ENCODE measurements at regions not wholly inside any gene's neighbourhood (a gene's known extent, or its start where the extent isn't known, plus 50 kb on each side); places are given as distances from the start of the nearest gene placed in this dataset.

DNA sequence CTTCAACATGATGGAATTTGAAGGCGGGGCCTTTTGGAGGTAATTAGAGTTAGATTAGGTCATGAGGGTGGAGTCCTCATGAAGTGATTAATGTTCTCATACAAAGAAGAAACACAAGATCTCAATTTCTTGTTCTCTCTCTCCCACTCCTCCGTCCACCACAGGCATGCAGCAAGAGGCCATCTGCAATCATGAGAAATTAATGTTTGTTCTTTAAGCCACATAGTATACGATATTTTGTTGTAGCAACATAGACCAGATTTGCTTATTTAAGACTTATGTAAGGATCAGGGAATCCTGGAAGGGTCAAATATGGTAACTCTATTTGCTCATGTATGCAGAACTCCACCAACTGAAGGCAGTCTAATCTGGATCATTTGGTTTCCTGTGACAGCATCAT is 429.0 kb downstream of the LRIG3 start:
- no peaks in the 10 kb centered on the region for H3K4me1 ChIP-seq (ENCODE audit: control insufficient read depth in 1 of 2, insufficient read depth in 2 of 2, low read depth in 1 of 2, low read length in 1 of 2)
- H3K36me3 ChIP-seq (replicated peaks in 1 of 2; ENCODE audit: control insufficient read depth in 1 of 2, insufficient read depth in 2 of 2, low read length in 1 of 2), result no peaks in the 10 kb centered on the region
- no peaks in the 10 kb centered on the region for H3K9me3 ChIP-seq
- DNase-seq, result no peak
- H3F3A ChIP-seq (replicated peaks; ENCODE audit: insufficient read depth), result no peaks in the 10 kb centered on the region
- H3K9ac ChIP-seq, result no peak overlapping the region
- ChIA-PET CTCF (no interaction called here), POLR2A (no interaction called here)
- no peak overlapping the region for H3K4me3 ChIP-seq (ENCODE audit: low read depth in 2 of 2, low read length in 1 of 2)
- H4K20me1 ChIP-seq (ENCODE audit: insufficient read depth), result no peaks in the 10 kb centered on the region
- TF ChIP-seq NRF1 (IDR thresholded peaks at IDR 0.05; ENCODE audit: low read depth, low read length) (no peak), FOXJ3 (CRISPR knock-in tag; IDR thresholded peaks at IDR 0.05) (no peak), TAF1 (IDR thresholded peaks at IDR 0.05; ENCODE audit: borderline replicate concordance, low read depth, low read length) (no peak), GABPA (IDR thresholded peaks at IDR 0.05; ENCODE audit: low read depth) (no peak), POLR2AphosphoS5 (IDR thresholded peaks at IDR 0.05; ENCODE audit: low read depth, low read length) (no peak)
- H2AFZ ChIP-seq (ENCODE audit: low read depth), result no peak overlapping the region
- no peak overlapping the region for H3K4me2 ChIP-seq
- no peak overlapping the region for H3K27ac ChIP-seq (ENCODE audit: low read depth in 2 of 2, low read length in 1 of 2)
- H3K9me2 ChIP-seq, result peaks cover 5% of the 10 kb centered on the region; the same call in 1 of the 2 replicates
- WGBS (ENCODE audit: low lambda C conversion rate), result 42% methylated on average over 3 of the region's 3 CpGs
- H3K79me2 ChIP-seq (ENCODE audit: insufficient read depth), result no peaks in the 10 kb centered on the region
- no peaks in the 10 kb centered on the region for H3K27me3 ChIP-seq (ENCODE audit: insufficient read depth)

DNA sequence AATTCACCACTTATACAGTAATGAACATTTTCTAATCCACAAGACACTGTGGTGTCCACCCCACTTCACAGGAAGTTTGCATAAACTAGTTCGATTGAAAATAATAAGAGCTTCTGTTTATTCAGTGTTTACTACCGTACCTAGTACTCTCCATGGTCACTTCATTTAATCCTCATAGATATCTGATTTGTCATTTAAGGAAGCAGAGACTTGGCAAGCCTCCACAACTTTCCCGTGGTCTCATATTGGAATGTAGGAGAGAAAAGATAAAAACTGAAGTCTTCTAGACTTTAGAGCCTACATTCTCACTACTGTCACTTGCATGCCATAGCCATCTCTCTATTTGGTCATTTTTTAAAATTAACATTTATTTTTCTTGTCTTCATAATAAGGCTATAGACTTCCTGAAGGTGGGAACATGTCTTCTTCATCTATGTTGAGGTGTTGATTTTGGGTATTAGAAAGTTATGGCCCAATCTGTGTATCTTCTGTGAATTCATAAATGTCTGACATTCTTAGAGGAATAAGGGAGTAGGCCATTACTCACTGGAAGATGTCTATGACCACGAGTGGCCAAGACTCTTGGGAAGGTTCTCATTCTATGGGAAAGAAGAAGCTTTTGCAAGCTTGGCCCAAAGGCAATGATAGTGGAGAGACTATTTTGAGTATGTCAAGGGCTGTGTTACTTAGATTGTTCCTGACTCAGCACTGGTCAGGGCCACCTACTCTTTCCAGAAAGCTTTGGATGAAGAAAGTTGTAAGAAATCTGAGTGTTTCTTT is 423.7 kb downstream of the LRIG3 start:
- CTCF ChIA-PET, result no interaction called here
- Histone ChIP-seq H3F3A (replicated peaks; ENCODE audit: insufficient read depth) (no peaks in the 10 kb centered on the region), H3K9me2 (peaks cover 5% of the 10 kb centered on the region; the same call in 1 of the 2 replicates), H3K4me3 (ENCODE audit: low read depth in 2 of 2, low read length in 1 of 2) (no peak overlapping the region), H3K9me3 (no peaks in the 10 kb centered on the region), H2AFZ (ENCODE audit: low read depth) (no peak overlapping the region), H3K79me2 (ENCODE audit: insufficient read depth) (no peaks in the 10 kb centered on the region), H3K27me3 (ENCODE audit: insufficient read depth) (no peaks in the 10 kb centered on the region), H3K9ac (no peak overlapping the region), H3K4me2 (no peak overlapping the region), H3K4me1 (ENCODE audit: control insufficient read depth in 1 of 2, insufficient read depth in 2 of 2, low read depth in 1 of 2, low read length in 1 of 2) (peaks cover 0 to 1% of the 10 kb centered on the region in 2 experiments; a peak in 1 of 4 replicates), H3K27ac (ENCODE audit: low read depth in 2 of 2, low read length in 1 of 2) (no peak overlapping the region; a peak in 1 of 4 replicates), H3K36me3 (replicated peaks in 1 of 2; ENCODE audit: control insufficient read depth in 1 of 2, insufficient read depth in 2 of 2, low read length in 1 of 2) (no peaks in the 10 kb centered on the region), H4K20me1 (ENCODE audit: insufficient read depth) (no peaks in the 10 kb centered on the region)
- TF ChIP-seq POLR2AphosphoS5 (IDR thresholded peaks at IDR 0.05; ENCODE audit: low read depth, low read length) (no peak), TAF1 (IDR thresholded peaks at IDR 0.05; ENCODE audit: borderline replicate concordance, low read depth, low read length) (no peak), FOSL2 (IDR thresholded peaks at IDR 0.05; ENCODE audit: borderline replicate concordance, low read depth) (no peak), TCF12 (IDR thresholded peaks at IDR 0.05) (no peak)
- TF ChIP-seq, protein P1, sequence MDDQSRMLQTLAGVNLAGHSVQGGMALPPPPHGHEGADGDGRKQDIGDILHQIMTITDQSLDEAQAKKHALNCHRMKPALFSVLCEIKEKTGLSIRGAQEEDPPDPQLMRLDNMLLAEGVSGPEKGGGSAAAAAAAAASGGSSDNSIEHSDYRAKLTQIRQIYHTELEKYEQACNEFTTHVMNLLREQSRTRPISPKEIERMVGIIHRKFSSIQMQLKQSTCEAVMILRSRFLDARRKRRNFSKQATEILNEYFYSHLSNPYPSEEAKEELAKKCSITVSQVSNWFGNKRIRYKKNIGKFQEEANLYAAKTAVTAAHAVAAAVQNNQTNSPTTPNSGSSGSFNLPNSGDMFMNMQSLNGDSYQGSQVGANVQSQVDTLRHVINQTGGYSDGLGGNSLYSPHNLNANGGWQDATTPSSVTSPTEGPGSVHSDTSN (IDR thresholded peaks at IDR 0.05), result no peak
- TF ChIP-seq, protein P2, sequence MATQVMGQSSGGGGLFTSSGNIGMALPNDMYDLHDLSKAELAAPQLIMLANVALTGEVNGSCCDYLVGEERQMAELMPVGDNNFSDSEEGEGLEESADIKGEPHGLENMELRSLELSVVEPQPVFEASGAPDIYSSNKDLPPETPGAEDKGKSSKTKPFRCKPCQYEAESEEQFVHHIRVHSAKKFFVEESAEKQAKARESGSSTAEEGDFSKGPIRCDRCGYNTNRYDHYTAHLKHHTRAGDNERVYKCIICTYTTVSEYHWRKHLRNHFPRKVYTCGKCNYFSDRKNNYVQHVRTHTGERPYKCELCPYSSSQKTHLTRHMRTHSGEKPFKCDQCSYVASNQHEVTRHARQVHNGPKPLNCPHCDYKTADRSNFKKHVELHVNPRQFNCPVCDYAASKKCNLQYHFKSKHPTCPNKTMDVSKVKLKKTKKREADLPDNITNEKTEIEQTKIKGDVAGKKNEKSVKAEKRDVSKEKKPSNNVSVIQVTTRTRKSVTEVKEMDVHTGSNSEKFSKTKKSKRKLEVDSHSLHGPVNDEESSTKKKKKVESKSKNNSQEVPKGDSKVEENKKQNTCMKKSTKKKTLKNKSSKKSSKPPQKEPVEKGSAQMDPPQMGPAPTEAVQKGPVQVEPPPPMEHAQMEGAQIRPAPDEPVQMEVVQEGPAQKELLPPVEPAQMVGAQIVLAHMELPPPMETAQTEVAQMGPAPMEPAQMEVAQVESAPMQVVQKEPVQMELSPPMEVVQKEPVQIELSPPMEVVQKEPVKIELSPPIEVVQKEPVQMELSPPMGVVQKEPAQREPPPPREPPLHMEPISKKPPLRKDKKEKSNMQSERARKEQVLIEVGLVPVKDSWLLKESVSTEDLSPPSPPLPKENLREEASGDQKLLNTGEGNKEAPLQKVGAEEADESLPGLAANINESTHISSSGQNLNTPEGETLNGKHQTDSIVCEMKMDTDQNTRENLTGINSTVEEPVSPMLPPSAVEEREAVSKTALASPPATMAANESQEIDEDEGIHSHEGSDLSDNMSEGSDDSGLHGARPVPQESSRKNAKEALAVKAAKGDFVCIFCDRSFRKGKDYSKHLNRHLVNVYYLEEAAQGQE (IDR thresholded peaks at IDR 0.05; ENCODE audit: low read depth, low read length), result no peak
- TF ChIP-seq, protein P3, sequence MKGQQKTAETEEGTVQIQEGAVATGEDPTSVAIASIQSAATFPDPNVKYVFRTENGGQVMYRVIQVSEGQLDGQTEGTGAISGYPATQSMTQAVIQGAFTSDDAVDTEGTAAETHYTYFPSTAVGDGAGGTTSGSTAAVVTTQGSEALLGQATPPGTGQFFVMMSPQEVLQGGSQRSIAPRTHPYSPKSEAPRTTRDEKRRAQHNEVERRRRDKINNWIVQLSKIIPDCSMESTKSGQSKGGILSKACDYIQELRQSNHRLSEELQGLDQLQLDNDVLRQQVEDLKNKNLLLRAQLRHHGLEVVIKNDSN (IDR thresholded peaks at IDR 0.05; ENCODE audit: borderline replicate concordance, low read depth), result no peak
- POLR2A ChIA-PET, result no interaction called here
- no peak for DNase-seq
- WGBS (ENCODE audit: low lambda C conversion rate), result 20% methylated on average over 4 of the region's 4 CpGs
